Umbilical cord (tissue), 1 donor: ENCODE measurements at regions not wholly inside any gene's neighbourhood (a gene's known extent, or its start where the extent isn't known, plus 50 kb on each side); places are given as distances from the start of the nearest gene placed in this dataset.
"Not testable (repeated sequence)": the region's sequence is repeated elsewhere in the genome, so short reads cannot be mapped to it uniquely, and the experiment has no call there.

Experiments
- DNase-seq: peaks from one replicate; pipeline ENCODE4 v3.0.0-alpha.2; 2015; ENCODE audit warnings: low spot score

DNA sequence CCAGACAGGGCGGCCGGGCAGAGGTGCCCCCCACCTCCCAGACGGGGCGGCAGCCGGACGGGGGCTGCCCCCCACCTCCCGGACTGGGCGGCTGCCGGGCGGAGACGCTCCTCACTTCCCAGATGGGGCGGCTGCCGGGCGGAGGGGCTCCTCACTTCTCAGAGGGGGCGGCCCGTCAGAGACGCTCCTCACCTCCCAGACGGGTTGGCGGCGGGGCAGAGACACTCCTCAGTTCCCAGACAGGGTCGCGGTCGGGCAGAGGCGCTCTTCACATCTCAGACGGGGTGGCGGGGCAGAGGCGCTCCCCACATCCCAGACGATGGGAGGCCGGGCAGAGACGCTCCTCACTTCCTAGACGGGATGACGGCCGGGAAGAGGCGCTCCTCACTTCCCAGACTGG, 68.5 kb upstream of the GPC4 start:
- DNase-seq = not testable (repeated sequence)

GRCh38 chrX:133482056-133482952, 67.0 kb upstream of the GPC4 start:
- peak; percentile 10 for DNase-seq

DNA sequence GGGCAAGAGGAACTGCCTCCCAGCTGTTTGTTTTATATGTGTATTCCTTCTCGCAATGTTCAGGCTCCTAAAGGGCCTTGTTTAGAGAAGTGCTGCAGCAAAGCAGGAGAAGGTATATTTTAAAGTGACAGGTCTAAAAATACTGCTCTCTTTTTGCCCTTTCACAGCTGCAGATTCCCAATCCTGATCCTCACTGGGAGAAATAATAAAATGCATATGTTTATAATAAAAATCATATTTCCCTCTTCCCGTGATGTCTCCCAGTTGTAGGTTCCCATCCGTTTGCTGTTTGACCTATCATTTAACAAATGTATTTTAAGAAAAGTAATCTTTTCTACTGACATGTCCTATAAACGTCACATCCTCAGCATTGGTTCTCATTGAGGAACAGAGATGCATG, 62.7 kb upstream of the GPC4 start:
- no peak for DNase-seq

GRCh38 chrX:133475953-133476352, 60.7 kb upstream of the GPC4 start:
- no peak for DNase-seq

GRCh38 chrX:133475521-133475920, 60.2 kb upstream of the GPC4 start:
- DNase-seq = no peak

GRCh38 chrX:133474574-133474973, 59.3 kb upstream of the GPC4 start:
- no peak for DNase-seq

- DNase-seq = no peak
Measured at GRCh38 chrX:133473451-133473850, 58.2 kb upstream of the GPC4 start.

- DNase-seq = no peak
Measured at GRCh38 chrX:133468051-133468450, 52.8 kb upstream of the GPC4 start.

- no peak for DNase-seq
Measured at GRCh38 chrX:133465254-133465653, 50.0 kb upstream of the GPC4 start.
